Activated CD4-positive, alpha-beta T cell treated with anti-CD3 and anti-CD28 coated beads for 1 hour (primary cell): ENCODE measurements at regions not wholly inside any gene's neighbourhood (a gene's known extent, or its start where the extent isn't known, plus 50 kb on each side); places are given as distances from the start of the nearest gene placed in this dataset.

Experiments
- DNase-seq: peaks from one replicate; pipeline ENCODE4 v3.0.0-alpha.2; 2020

DNA sequence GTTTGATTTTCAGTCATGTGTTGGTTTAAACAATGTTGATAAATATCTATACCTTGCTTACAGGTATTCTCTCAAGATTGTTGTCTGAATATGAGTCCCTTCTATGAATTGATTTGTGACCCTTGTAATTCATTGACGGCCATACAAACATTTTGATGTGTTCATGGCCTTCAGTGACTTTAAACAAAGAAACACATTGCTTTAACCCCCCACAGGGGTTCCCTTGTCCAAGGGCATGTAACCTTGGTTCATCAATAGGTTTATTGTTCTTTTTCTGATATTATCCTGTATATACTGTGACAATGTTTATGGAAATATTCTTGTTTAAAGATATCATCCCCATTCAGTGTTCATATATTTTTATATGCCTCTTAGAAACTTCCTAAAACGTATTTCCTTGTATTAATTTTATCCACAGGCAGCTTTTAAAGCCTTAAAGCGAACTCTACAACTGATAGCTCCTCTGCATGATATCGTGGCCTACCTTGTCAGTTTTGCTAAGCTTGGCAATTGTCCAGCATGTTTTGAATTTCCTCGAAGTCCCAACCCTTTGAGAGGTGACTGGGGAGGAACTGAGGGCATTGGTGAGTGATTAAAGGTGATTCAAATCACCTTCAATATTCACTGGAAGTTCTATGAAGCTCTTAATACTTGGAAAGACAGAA is 87.0 kb downstream of the CD164 start:
- DNase-seq = no peak

GRCh38 chr6:109292983-109293586 is 89.2 kb downstream of the CD164 start:
- no peak for DNase-seq

- no peak for DNase-seq
Observed at GRCh38 chr6:109292420-109292819, 89.8 kb downstream of the CD164 start.

- DNase-seq = no peak
Observed at GRCh38 chr6:109291902-109292301, 90.4 kb downstream of the CD164 start.

GRCh38 chr6:109290143-109290931 is 91.9 kb downstream of the CD164 start:
- DNase-seq = no peak

DNA sequence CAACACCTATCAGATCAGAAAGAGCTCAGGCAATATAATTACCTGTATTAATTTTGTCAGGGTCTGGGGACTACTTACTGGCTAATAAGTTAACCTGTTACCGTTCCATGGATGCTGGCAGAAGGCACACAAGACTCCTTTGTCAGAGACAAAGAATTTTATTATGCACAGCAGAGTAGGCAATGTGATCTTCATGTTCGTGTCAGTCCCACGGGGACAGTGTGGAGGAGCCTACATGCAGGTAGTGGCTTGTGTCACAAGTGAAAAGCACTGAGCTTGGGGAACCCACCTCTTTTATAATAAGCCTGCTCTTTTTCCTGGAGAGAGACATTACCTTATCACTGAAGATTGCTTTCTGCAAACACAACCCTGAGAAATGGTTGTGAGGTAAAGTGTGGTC is 96.9 kb downstream of the CD164 start:
- DNase-seq = no peak

DNA sequence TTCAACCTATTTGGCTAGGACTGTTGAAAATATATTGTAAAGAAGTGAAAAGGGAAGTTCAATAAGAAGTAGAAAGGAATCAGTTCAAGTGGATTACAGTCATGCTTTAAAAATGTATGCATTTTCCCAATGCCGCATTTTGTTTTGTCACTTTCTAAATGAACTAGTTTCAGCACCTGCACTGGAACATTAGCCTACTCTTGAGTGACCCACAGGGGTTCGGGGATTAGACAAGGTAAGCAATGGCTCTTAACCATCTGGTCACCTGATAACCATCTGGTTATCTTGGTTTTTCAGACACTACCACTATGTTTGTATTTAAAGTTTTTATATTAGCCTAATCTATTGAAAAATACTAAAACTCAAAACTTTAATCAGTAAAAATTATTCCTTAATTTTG is 97.6 kb downstream of the CD164 start:
- DNase-seq = no peak

GRCh38 chr6:109282756-109283155 is 99.5 kb downstream of the CD164 start:
- DNase-seq = no peak

DNA sequence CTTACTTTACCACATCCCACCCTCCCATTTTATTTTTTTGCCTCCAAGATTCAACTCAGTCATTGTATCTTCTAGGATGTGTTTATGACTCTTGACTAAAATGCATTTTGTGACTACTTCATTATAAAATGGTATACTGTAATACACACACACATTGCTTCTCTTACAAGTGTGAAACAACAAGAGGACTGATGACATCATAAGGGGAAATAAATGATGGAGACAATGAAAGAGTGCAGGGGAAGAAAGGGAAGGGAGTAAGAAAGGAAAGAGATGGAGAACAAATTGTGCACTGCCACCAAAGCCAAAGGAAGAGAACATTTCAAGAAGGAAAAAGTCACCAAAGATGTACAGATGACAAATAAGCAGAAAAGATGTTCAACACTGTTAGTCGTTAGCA is 102.6 kb downstream of the CD164 start:
- no peak for DNase-seq

DNA sequence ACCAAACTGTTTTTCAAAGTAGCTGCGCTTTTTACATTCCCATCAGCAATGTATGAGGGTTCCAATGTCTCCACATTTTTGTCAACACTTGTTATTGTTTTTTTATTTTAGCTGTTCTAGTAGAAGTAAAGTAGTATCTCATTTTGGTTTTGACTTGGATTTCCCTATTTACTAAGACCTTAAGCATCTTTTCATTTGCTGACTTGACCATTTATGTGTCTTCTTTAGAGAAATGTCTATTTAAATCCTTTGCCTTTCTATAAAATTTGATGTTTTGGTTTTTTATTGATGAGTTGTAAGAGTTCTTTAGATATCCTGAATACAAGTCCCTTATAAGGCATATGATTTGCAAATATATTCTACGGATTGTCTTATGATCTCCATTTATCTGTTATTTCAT is 110.6 kb downstream of the CD164 start:
- no peak for DNase-seq

GRCh38 chr6:109269953-109270517 is 112.2 kb downstream of the CD164 start:
- DNase-seq = no peak

GRCh38 chr6:109269057-109269456 is 113.2 kb downstream of the CD164 start:
- DNase-seq = no peak

GRCh38 chr6:109265530-109265929 is 116.7 kb downstream of the CD164 start:
- DNase-seq = no peak

- DNase-seq = no peak
Observed at GRCh38 chr6:109263873-109264700, 118.2 kb downstream of the CD164 start.

DNA sequence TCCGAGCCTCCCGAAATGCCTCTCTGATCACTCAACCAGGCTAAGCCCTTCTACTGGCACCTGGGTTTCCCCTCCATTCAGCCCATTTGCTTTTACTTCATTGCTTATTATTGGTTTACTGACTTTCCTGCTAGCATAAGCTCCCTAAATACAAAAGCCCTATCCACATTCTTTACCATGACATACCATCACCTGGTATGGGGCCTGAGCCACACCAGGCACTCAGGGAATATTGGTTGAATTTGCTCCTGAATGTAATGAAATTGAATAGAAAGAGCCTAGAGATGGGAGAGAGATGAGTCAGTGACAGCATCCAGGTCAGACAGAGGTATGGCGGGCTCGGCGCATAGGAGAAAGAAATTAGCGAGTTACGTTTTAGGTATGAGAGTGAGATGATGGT is 120.0 kb downstream of the CD164 start:
- no peak for DNase-seq

GRCh38 chr6:109261811-109262210 is 120.5 kb downstream of the CD164 start:
- no peak for DNase-seq

DNA sequence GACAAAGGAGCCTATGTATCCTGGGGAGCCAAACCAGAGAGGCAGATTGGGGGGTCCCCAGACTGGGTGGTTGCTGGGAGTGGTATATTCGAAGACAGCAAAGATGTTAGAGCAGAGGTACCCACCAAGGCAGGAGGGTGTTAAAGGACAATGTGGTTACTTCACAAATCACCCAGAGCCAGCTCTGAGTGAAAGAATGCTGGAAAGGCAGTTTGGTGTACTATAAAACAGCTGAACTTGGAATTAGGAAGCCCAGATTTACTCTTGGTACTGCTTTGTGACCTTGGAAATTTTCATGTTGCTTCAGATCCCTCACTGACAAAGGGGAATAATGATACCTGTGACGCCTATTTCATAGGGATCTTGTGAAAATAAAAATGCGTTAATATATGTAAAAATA is 121.6 kb downstream of the CD164 start:
- no peak for DNase-seq

DNA sequence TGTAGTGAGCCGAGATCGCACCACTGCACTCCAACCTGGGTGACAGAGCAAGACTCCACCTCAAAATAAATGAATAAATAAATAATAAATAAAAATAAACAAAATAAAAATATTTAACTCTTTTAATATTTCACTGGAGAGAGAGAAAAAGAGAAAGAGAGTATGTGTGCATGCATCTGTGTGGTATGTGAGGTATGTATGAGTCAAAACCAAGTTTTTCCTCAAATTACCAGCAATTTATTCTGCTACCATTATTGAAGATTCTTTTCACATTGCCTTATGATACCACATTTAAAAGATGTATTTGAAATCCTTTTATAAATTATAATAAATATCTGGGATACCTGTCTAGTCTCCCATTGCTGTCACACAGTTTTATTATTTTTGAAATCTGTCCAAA is 122.1 kb downstream of the CD164 start:
- DNase-seq = no peak

GRCh38 chr6:109258129-109258528 is 124.1 kb downstream of the CD164 start:
- DNase-seq = no peak

- no peak for DNase-seq
Observed at GRCh38 chr6:109257494-109257893, 124.8 kb downstream of the CD164 start.

DNA sequence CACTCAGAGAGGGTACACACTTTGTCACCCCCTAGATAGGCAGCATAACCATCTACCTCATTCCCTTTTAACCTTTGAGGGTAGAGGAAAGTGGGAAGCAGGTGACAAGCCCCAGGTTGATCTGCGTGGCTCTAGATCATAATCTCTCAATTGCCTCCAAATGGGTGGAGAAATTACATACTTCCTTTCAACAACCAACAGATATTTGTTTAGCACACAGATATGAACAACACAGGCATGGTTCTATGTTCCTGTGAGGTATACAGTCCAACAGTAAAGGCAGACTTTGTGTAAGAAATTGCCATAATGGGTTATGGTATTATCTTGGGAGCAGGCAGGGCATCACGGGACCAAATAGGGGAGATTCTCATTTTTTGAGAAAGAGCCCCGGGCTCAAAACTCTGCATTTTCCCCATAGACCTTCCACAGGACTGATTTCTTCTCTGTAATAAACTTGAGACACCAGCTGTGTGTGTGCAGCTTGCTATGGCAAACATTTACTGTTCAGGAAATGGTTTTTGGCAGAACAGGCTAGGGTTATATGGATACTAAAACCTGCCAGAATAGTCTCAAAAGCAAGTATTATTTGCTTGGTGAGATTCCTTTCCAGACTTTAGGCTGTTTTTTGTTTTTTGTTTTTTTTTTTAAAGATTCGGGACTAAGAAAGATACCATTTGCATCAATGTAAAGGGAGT is 126.2 kb downstream of the CD164 start:
- no peak for DNase-seq

DNA sequence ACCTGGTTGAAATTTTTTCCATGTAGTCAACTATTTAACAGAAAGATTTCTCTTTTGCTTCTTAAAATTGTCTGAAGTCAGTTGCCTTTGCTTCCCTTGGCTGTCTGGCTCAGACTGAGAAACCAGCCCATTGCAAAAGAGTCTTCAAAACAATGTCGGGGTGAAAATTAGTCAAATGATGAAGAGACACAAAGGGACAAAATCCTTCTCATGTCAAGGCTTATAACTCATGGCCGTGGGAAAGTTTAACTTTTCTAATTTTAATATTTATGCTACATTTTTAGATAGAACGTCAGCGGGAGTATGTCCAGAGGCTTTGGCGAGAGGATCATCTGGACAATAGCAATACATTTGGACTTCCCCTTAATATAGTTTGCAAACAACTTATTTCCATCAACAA is 127.2 kb downstream of the CD164 start:
- no peak for DNase-seq
